ENCODE measurements at regions not wholly inside any gene's neighbourhood (a gene's known extent, or its start where the extent isn't known, plus 50 kb on each side); places are given as distances from the start of the nearest gene placed in this dataset.

DNA sequence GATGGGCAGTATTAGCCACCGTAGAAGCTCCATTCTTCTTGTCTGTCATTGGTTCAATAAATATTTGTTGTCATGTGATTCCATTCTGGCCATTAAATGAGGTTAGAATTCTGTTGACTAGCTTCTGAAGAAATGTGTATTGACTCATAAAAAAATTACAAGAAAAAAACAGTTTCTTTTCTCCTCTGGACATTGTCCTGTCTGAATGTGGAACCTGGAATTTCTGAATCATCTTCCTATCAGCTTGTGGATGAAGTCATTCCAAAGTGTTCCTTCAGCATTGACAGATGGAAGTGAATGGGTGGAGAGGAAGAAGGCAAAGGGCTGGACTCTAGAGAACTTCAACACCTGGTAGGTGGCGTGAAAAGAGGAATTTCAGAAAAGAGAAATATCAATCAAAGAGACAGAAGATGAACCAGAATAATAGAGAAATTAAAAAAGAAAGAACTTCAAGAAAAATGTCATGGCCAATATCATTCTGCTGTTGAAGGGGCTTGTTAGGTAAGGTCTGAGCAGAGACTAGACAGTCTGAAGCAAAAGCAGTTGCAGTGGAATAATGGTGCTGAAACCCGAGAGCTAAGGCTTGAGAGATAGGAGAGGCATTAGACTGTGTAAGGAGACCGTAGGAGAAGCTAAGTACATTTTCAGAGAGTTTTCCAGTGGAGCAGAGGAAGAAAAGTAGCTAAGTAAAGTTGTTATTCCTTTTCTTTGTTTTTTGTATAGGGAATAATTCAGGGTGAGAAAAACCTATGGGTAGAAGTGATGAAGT is 806.6 kb downstream of the SQOR start:
- POLR2A ChIA-PET (ENCODE audit: unreplicated experiment), result no interaction called here

More for the DNA sequence above, 806.6 kb downstream of the SQOR start:
- BruUV-seq (replicated peaks), result no TSS peak
- Histone ChIP-seq H3K27ac (ENCODE audit: insufficient read depth, low read length) (no peak overlapping the region), H3K27me3 (ENCODE audit: control insufficient read depth, insufficient read depth, low read length) (no peaks in the 10 kb centered on the region), H2AK5ac (ENCODE audit: low read depth, low read length) (no peak overlapping the region), H3K4me1 (ENCODE audit: control insufficient read depth, insufficient read depth, low read length) (no peaks in the 10 kb centered on the region), H3K79me1 (ENCODE audit: low read depth in 1 of 2, low read length in 2 of 2) (no peaks in the 10 kb centered on the region), H4K91ac (ENCODE audit: insufficient read depth, low read depth, low read length) (no peak overlapping the region), H4K20me1 (ENCODE audit: insufficient read depth, low read length) (no peaks in the 10 kb centered on the region), H2AK9ac (replicated peaks; ENCODE audit: low read depth, low read length, poor library complexity) (no peak overlapping the region), H3K23ac (ENCODE audit: low read depth, low read length) (no peak overlapping the region), H2BK120ac (ENCODE audit: low read depth, low read length) (no peak overlapping the region), H2BK20ac (ENCODE audit: low read depth, low read length) (no peak overlapping the region), H3K4me3 (ENCODE audit: insufficient read depth, low read depth, low read length) (no peak overlapping the region), H3K18ac (ENCODE audit: low read depth, low read length) (no peak overlapping the region), H2AFZ (replicated peaks; ENCODE audit: low read length, poor library complexity) (no peak overlapping the region), H4K8ac (ENCODE audit: low read depth in 2 of 2, low read length in 2 of 2) (no peak overlapping the region), H3K56ac (ENCODE audit: extremely low read depth, insufficient read depth, low read length) (no peak overlapping the region), H3K14ac (replicated peaks; ENCODE audit: low read depth, low read length) (no peak overlapping the region), H3K9me1 (ENCODE audit: insufficient read depth, low read length) (no peaks in the 10 kb centered on the region), H2BK15ac (ENCODE audit: low read depth, low read length) (no peak overlapping the region), H4K5ac (ENCODE audit: low read depth, low read length) (no peak overlapping the region), H3K9ac (ENCODE audit: low read depth, low read length) (no peak overlapping the region), H2BK5ac (ENCODE audit: low read depth, low read length, poor library complexity, severe bottlenecking) (no peak overlapping the region), H3K4ac (ENCODE audit: low read depth, low read length) (no peak overlapping the region), H3K36me3 (ENCODE audit: control insufficient read depth, insufficient read depth, low read length) (no peaks in the 10 kb centered on the region), H3K4me2 (ENCODE audit: low read depth, low read length) (no peak overlapping the region), H3K9me3 (ENCODE audit: control insufficient read depth, insufficient read depth, low read length) (peaks cover 3% of the 10 kb centered on the region; the same call in 1 of the 2 replicates)
- no peak for DNase-seq
- TF ChIP-seq FOS (IDR thresholded peaks at IDR 0.05; ENCODE audit: low read depth, low read length) (no peak), POLR2A (IDR thresholded peaks at IDR 0.05; ENCODE audit: low read depth, low read length) (no peak), NFE2L2 (IDR thresholded peaks at IDR 0.05; ENCODE audit: low read depth, low read length) (no peak), RCOR1 (IDR thresholded peaks at IDR 0.05; ENCODE audit: insufficient replicate concordance, low read length) (no peak), SMC3 (IDR thresholded peaks at IDR 0.05; ENCODE audit: low read depth, low read length) (no peak), MAFK (IDR thresholded peaks at IDR 0.05; ENCODE audit: low read depth, low read length) (no peak), CHD1 (IDR thresholded peaks at IDR 0.05; ENCODE audit: low read depth, low read length) (no peak), CEBPB (IDR thresholded peaks at IDR 0.05; ENCODE audit: low read depth, low read length) (no peak), RFX5 (IDR thresholded peaks at IDR 0.05; ENCODE audit: low read depth, low read length) (no peak), MAZ (IDR thresholded peaks at IDR 0.05; ENCODE audit: borderline replicate concordance, low read depth, low read length) (no peak), MXI1 (IDR thresholded peaks at IDR 0.05; ENCODE audit: borderline replicate concordance, low read depth, low read length) (no peak), BHLHE40 (IDR thresholded peaks at IDR 0.05; ENCODE audit: low read depth, low read length) (no peak), RAD21 (IDR thresholded peaks at IDR 0.05; ENCODE audit: low read length) (no peak)
- TF ChIP-seq, protein P1, sequence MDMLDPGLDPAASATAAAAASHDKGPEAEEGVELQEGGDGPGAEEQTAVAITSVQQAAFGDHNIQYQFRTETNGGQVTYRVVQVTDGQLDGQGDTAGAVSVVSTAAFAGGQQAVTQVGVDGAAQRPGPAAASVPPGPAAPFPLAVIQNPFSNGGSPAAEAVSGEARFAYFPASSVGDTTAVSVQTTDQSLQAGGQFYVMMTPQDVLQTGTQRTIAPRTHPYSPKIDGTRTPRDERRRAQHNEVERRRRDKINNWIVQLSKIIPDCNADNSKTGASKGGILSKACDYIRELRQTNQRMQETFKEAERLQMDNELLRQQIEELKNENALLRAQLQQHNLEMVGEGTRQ (IDR thresholded peaks at IDR 0.05; ENCODE audit: low read depth, low read length), result no peak
- TF ChIP-seq, protein P2, sequence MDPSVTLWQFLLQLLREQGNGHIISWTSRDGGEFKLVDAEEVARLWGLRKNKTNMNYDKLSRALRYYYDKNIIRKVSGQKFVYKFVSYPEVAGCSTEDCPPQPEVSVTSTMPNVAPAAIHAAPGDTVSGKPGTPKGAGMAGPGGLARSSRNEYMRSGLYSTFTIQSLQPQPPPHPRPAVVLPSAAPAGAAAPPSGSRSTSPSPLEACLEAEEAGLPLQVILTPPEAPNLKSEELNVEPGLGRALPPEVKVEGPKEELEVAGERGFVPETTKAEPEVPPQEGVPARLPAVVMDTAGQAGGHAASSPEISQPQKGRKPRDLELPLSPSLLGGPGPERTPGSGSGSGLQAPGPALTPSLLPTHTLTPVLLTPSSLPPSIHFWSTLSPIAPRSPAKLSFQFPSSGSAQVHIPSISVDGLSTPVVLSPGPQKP (IDR thresholded peaks at IDR 0.05; ENCODE audit: borderline replicate concordance, low read depth, low read length), result no peak
- TF ChIP-seq, protein P3, sequence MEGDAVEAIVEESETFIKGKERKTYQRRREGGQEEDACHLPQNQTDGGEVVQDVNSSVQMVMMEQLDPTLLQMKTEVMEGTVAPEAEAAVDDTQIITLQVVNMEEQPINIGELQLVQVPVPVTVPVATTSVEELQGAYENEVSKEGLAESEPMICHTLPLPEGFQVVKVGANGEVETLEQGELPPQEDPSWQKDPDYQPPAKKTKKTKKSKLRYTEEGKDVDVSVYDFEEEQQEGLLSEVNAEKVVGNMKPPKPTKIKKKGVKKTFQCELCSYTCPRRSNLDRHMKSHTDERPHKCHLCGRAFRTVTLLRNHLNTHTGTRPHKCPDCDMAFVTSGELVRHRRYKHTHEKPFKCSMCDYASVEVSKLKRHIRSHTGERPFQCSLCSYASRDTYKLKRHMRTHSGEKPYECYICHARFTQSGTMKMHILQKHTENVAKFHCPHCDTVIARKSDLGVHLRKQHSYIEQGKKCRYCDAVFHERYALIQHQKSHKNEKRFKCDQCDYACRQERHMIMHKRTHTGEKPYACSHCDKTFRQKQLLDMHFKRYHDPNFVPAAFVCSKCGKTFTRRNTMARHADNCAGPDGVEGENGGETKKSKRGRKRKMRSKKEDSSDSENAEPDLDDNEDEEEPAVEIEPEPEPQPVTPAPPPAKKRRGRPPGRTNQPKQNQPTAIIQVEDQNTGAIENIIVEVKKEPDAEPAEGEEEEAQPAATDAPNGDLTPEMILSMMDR (conservative IDR thresholded peaks at IDR 0.05; ENCODE audit: low read depth, low read length), result no peak
- 0% methylated on average over 1 of the region's 4 CpGs; no CpG with 5 or more reads in 1 of the 2 experiments for WGBS, 2 experiments (ENCODE audit: extremely low coverage in 2 of 2, insufficient read length in 1 of 2)
- CTCF ChIA-PET, result no interaction called here
- no peak for ATAC-seq (ENCODE audit: low read depth)
- intact Hi-C loops (cut with micrococcal nuclease), result loop anchor here (10.0 kb wide), 1 partner anchor 737 kb away; no protein-coding TSS in a partner anchor
- in situ Hi-C loops (cut with MboI; ENCODE audit: low sequenced_read_pairs), result no loop called here
- dilution Hi-C loops (cut with HindIII; ENCODE audit: low sequenced_read_pairs, unreplicated experiment), result no loop called here

Data from IMR-90 (cell line).